ENCODE measurements at regions not wholly inside any gene's neighbourhood (a gene's known extent, or its start where the extent isn't known, plus 50 kb on each side); places are given as distances from the start of the nearest gene placed in this dataset.

DNA sequence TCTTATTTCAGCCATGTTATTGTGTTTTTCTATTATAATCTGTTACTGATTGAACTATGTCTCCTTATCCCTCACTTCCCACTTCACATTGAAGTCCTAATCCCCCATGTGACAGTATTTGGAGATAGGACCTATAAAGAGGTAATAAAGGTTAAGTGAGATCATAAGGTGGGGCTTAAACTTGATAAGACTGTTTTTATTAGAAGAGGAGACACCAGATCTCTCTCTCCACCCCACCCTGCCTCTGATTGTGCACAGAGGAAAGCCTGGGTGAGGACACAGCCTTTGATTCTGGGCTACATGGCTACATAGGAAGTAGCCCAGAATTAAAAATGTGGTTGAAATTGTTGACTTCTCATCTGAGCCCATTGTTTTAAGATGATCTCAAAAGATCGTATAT lies 414.7 kb downstream of the SLC16A7 start (continued):
- TF ChIP-seq FOSL1 (IDR thresholded peaks at IDR 0.05; ENCODE audit: low read depth) (no peak), POLR2A (IDR thresholded peaks at IDR 0.05; ENCODE audit: borderline replicate concordance, extremely low read depth, insufficient read depth, insufficient read length) (no peak)
- TF ChIP-seq, protein P1, sequence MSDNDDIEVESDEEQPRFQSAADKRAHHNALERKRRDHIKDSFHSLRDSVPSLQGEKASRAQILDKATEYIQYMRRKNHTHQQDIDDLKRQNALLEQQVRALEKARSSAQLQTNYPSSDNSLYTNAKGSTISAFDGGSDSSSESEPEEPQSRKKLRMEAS (IDR thresholded peaks at IDR 0.05), result no peak

DNA sequence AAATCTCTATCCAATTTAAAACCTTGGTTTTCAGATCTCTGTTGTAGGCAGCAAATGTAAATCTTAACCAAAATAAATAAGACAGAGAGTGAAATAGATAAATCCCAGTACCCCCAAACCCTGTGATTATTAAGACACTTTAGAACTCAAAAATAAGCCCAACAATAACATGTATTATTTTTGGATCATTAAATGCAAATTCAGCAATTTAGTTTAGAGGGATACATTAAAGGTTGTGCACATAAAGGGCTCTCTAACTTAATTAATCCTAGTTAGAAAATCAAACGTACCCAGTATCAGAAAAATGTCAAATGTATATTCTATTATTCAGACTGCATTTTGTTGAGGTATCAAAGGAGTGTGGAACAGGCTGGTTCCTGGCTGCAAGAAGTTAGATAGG lies 416.8 kb downstream of the SLC16A7 start:
- no peak overlapping the region for H3K9ac ChIP-seq (ENCODE audit: low read length)
- no peaks in the 10 kb centered on the region for H3K9me2 ChIP-seq (ENCODE audit: insufficient read depth)
- H3K9me3 ChIP-seq (ENCODE audit: control insufficient read depth in 1 of 2, insufficient read depth in 1 of 2, low read depth in 1 of 2, low read length in 2 of 2), result no peaks in the 10 kb centered on the region
- ChIA-PET RAD21 (ENCODE audit: low non-redundant PET in 1 of 2, low total read pairs in 2 of 2, uncharacterized antibody in 2 of 2, unreplicated experiment in 2 of 2) (no interaction called here), CTCF (no interaction called here), POLR2A (no interaction called here)
- no peaks in the 10 kb centered on the region for H4K20me1 ChIP-seq (ENCODE audit: insufficient read depth)
- no peak overlapping the region for H3K27ac ChIP-seq (ENCODE audit: low read depth, low read length)
- no peaks in the 10 kb centered on the region for H3K4me1 ChIP-seq (ENCODE audit: control insufficient read depth in 1 of 2, insufficient read depth in 2 of 2, low read length in 2 of 2)
- ATAC-seq (no peak), DNase-seq (ENCODE audit: low read depth, low spot score) (no peak)
- H3K36me3 ChIP-seq (ENCODE audit: control insufficient read depth in 1 of 2, insufficient read depth in 2 of 2, low read length in 2 of 2), result no peaks in the 10 kb centered on the region
- no peak overlapping the region for H3K4me2 ChIP-seq (ENCODE audit: low read length)
- no TSS peak for BruUV-seq (replicated peaks)
- intact Hi-C loops (cut with micrococcal nuclease), result no loop called here
- no peak overlapping the region for H2AFZ ChIP-seq (ENCODE audit: low read depth, low read length, poor library complexity, severe bottlenecking)
- TF ChIP-seq EZH2 (IDR thresholded peaks at IDR 0.05) (no peak), TCF7L2 (IDR thresholded peaks at IDR 0.05; ENCODE audit: borderline replicate concordance, extremely low read depth, insufficient read depth, insufficient read length) (no peak), EGR1 (IDR thresholded peaks at IDR 0.05; ENCODE audit: low read depth) (no peak)
- H3K27me3 ChIP-seq (ENCODE audit: insufficient read depth, low read length), result no peaks in the 10 kb centered on the region
- no peaks in the 10 kb centered on the region for H3K79me2 ChIP-seq (ENCODE audit: insufficient read depth, low read length)
- H3K4me3 ChIP-seq (replicated peaks in 1 of 2; ENCODE audit: low read depth in 1 of 2, low read length in 2 of 2), result no peak overlapping the region

GRCh38 chr12:60014436-60014835 lies 418.6 kb downstream of the SLC16A7 start:
- RAD21 ChIA-PET (ENCODE audit: low non-redundant PET in 1 of 2, low total read pairs in 2 of 2, uncharacterized antibody in 2 of 2, unreplicated experiment in 2 of 2), result no interaction called here
- no peak for TF ChIP-seq YY1 (IDR thresholded peaks at IDR 0.05; ENCODE audit: extremely low read depth, insufficient replicate concordance, low read depth, low read length)
- no peak for TF ChIP-seq ZBTB33 (IDR thresholded peaks at IDR 0.05; ENCODE audit: extremely low read depth, insufficient replicate concordance, low read length)
- no peak for TF ChIP-seq SIN3A (IDR thresholded peaks at IDR 0.05; ENCODE audit: low read depth)
- no peak for TF ChIP-seq EGR1 (IDR thresholded peaks at IDR 0.05; ENCODE audit: low read depth)
- TF ChIP-seq ATF3 (IDR thresholded peaks at IDR 0.05), result no peak
- no peak for TF ChIP-seq POLR2A (IDR thresholded peaks at IDR 0.05; ENCODE audit: borderline replicate concordance, extremely low read depth, insufficient read depth, insufficient read length)
- TF ChIP-seq POLR2AphosphoS5 (IDR thresholded peaks at IDR 0.05; ENCODE audit: low read depth, low read length), result no peak
- TF ChIP-seq CBX3 (IDR thresholded peaks at IDR 0.05; ENCODE audit: low read depth), result no peak
- TF ChIP-seq, protein P2, sequence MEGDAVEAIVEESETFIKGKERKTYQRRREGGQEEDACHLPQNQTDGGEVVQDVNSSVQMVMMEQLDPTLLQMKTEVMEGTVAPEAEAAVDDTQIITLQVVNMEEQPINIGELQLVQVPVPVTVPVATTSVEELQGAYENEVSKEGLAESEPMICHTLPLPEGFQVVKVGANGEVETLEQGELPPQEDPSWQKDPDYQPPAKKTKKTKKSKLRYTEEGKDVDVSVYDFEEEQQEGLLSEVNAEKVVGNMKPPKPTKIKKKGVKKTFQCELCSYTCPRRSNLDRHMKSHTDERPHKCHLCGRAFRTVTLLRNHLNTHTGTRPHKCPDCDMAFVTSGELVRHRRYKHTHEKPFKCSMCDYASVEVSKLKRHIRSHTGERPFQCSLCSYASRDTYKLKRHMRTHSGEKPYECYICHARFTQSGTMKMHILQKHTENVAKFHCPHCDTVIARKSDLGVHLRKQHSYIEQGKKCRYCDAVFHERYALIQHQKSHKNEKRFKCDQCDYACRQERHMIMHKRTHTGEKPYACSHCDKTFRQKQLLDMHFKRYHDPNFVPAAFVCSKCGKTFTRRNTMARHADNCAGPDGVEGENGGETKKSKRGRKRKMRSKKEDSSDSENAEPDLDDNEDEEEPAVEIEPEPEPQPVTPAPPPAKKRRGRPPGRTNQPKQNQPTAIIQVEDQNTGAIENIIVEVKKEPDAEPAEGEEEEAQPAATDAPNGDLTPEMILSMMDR (IDR thresholded peaks at IDR 0.05 in 2 of 3, conservative IDR thresholded peaks at IDR 0.05 in 1 of 3; ENCODE audit: borderline replicate concordance in 1 of 3, insufficient read depth in 1 of 3, low read depth in 2 of 3, low read length in 2 of 3), result no peak
- no peak for TF ChIP-seq TCF7L2 (IDR thresholded peaks at IDR 0.05; ENCODE audit: borderline replicate concordance, extremely low read depth, insufficient read depth, insufficient read length)
- TF ChIP-seq SP1 (IDR thresholded peaks at IDR 0.05; ENCODE audit: low read depth), result no peak
- no peak for TF ChIP-seq CEBPB (IDR thresholded peaks at IDR 0.05; ENCODE audit: low read depth)
- no peak for TF ChIP-seq ZFX (IDR thresholded peaks at IDR 0.05)

More at GRCh38 chr12:60014436-60014835, 418.6 kb downstream of the SLC16A7 start:
- intact Hi-C loops (cut with micrococcal nuclease), result no loop called here
- H4K20me1 ChIP-seq (ENCODE audit: insufficient read depth), result no peaks in the 10 kb centered on the region
- ChIA-PET POLR2A (no interaction called here), CTCF (no interaction called here)
- no peaks in the 10 kb centered on the region for H3K9me2 ChIP-seq (ENCODE audit: insufficient read depth)
- H3K4me1 ChIP-seq (ENCODE audit: control insufficient read depth in 1 of 2, insufficient read depth in 2 of 2, low read length in 2 of 2), result no peaks in the 10 kb centered on the region
- no peak overlapping the region for H3K4me2 ChIP-seq (ENCODE audit: low read length)
- BruUV-seq (replicated peaks), result no TSS peak
- no peak overlapping the region for H3K4me3 ChIP-seq (replicated peaks in 1 of 2; ENCODE audit: low read depth in 1 of 2, low read length in 2 of 2)
- H2AFZ ChIP-seq (ENCODE audit: low read depth, low read length, poor library complexity, severe bottlenecking), result no peak overlapping the region
- H3K27me3 ChIP-seq (ENCODE audit: insufficient read depth, low read length), result no peaks in the 10 kb centered on the region
- H3K27ac ChIP-seq (ENCODE audit: low read depth, low read length), result no peak overlapping the region
- H3K36me3 ChIP-seq (ENCODE audit: control insufficient read depth in 1 of 2, insufficient read depth in 2 of 2, low read length in 2 of 2), result no peaks in the 10 kb centered on the region
- H3K9me3 ChIP-seq (ENCODE audit: control insufficient read depth in 1 of 2, insufficient read depth in 1 of 2, low read depth in 1 of 2, low read length in 2 of 2), result no peaks in the 10 kb centered on the region
- DNase-seq (ENCODE audit: low read depth, low spot score) (no peak), ATAC-seq (no peak)
- H3K9ac ChIP-seq (ENCODE audit: low read length), result no peak overlapping the region
- no peaks in the 10 kb centered on the region for H3K79me2 ChIP-seq (ENCODE audit: insufficient read depth, low read length)
